A549 (cell line): ENCODE measurements at regions not wholly inside any gene's neighbourhood (a gene's known extent, or its start where the extent isn't known, plus 50 kb on each side); places are given as distances from the start of the nearest gene placed in this dataset.

Experiments used
- BHLHE40 ChIP-seq: IDR thresholded peaks from 2 replicates; pipeline ENCODE4 v1.6.1; 2012; ENCODE audit warnings: low read depth, low read length, inconsistent platforms
- CHD2 ChIP-seq: fragments of 150-350 bp; IDR thresholded peaks from 2 replicates; pipeline ENCODE4 v1.6.1; 2014; ENCODE audit warnings: low read length; ENCODE audit not compliant: partially characterized antibody
- CTCF ChIP-seq: fragments of >200 bp; sonication (Bioruptor Twin); formaldehyde crosslinking; IDR thresholded peaks from 3 replicates; pipeline ENCODE4 v1.5.1; 2016
- EP300 ChIP-seq, 2 experiments: fragments of >200 bp; sonication (Bioruptor Twin); formaldehyde crosslinking; IDR thresholded peaks; 2 replicates in 1 of 2; 3 replicates in 1 of 2; pipeline ENCODE4 v1.6.1; 2016 to 2017
- JUNB ChIP-seq: fragments of >200 bp; sonication (Bioruptor Twin); formaldehyde crosslinking; IDR thresholded peaks from 2 replicates; pipeline ENCODE4 v1.6.1; 2016
- MYC ChIP-seq: IDR thresholded peaks from 2 replicates; pipeline ENCODE4 v1.6.1; 2012; ENCODE audit warnings: mild to moderate bottlenecking, inconsistent platforms, low read length, improper control_type of control experiment, borderline replicate concordance
- POLR2A ChIP-seq: IDR thresholded peaks from 2 replicates; pipeline ENCODE4 v1.6.1; 2012; ENCODE audit warnings: mild to moderate bottlenecking, low read length
- RCOR1 ChIP-seq: fragments of 150-350 bp; IDR thresholded peaks from 2 replicates; pipeline ENCODE4 v1.6.1; 2014; ENCODE audit warnings: antibody characterized with exemption, low read length, low read depth
- REST ChIP-seq: fragments of 200-600 bp; sonication (generic); IDR thresholded peaks from 2 replicates; pipeline ENCODE4 v1.6.1; 2016; ENCODE audit warnings: antibody characterized with exemption, mild to moderate bottlenecking, moderate library complexity
- SREBF2 ChIP-seq: fragments of 450-650 bp; IDR thresholded peaks from 2 replicates; pipeline ENCODE4 v1.6.1; 2014; ENCODE audit warnings: mild to moderate bottlenecking, moderate library complexity
- ZFP36 ChIP-seq: fragments of 450-650 bp; IDR thresholded peaks from 2 replicates; pipeline ENCODE4 v1.6.1; 2014; ENCODE audit warnings: borderline replicate concordance; ENCODE audit not compliant: partially characterized antibody
- ZSCAN20 ChIP-seq: fragments of 250-450 bp; sonication (Bioruptor Pico); IDR thresholded peaks from 2 replicates; pipeline ENCODE4 v1.8.0; 2022; ENCODE audit warnings: mild to moderate bottlenecking, moderate library complexity
- TF ChIP-seq, protein P1 (sequence below): IDR thresholded peaks from 2 replicates; pipeline ENCODE4 v1.6.1; 2012

GRCh38 chr4:14465507-14465906, 536.8 kb upstream of the CPEB2 start:
- TF ChIP-seq ZFP36 = no peak
- no peak for TF ChIP-seq JUNB
- TF ChIP-seq CTCF = no peak
- no peak for TF ChIP-seq CHD2
- no peak for TF ChIP-seq RCOR1
- no peak for TF ChIP-seq EP300 (IDR thresholded peaks at IDR 0.05)
- no peak for TF ChIP-seq MYC
- TF ChIP-seq REST = no peak
- TF ChIP-seq BHLHE40 = no peak
- no peak for TF ChIP-seq SREBF2
- TF ChIP-seq, protein P1, sequence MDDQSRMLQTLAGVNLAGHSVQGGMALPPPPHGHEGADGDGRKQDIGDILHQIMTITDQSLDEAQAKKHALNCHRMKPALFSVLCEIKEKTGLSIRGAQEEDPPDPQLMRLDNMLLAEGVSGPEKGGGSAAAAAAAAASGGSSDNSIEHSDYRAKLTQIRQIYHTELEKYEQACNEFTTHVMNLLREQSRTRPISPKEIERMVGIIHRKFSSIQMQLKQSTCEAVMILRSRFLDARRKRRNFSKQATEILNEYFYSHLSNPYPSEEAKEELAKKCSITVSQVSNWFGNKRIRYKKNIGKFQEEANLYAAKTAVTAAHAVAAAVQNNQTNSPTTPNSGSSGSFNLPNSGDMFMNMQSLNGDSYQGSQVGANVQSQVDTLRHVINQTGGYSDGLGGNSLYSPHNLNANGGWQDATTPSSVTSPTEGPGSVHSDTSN = no peak
- no peak for TF ChIP-seq POLR2A
- no peak for TF ChIP-seq ZSCAN20 (CRISPR knock-in tag)
